ENCODE measurements at regions not wholly inside any gene's neighbourhood (a gene's known extent, or its start where the extent isn't known, plus 50 kb on each side); places are given as distances from the start of the nearest gene placed in this dataset.

GRCh38 chr18:29660777-29661176, 1381.8 kb downstream of the DSC3 start:
- TF ChIP-seq EZH2 (IDR thresholded peaks at IDR 0.05; ENCODE audit: low read length): no peak
- no peak for TF ChIP-seq CTCF (optimal IDR thresholded peaks at IDR 0.05 in 1 of 3, IDR thresholded peaks at IDR 0.05 in 1 of 3, conservative IDR thresholded peaks at IDR 0.05 in 1 of 3; ENCODE audit: extremely low read depth in 1 of 3, insufficient read depth in 2 of 3, low read length in 3 of 3)

Data from keratinocyte (primary cell).